GM19455 (cell line): ENCODE measurements at regions not wholly inside any gene's neighbourhood (a gene's known extent, or its start where the extent isn't known, plus 50 kb on each side); places are given as distances from the start of the nearest gene placed in this dataset.

Source experiments
- ATAC-seq: cut with Tn5 transposase; IDR thresholded peaks from one replicate; pipeline ENCODE4 v1.9.1; 2021; ENCODE audit not compliant: unreplicated experiment

DNA sequence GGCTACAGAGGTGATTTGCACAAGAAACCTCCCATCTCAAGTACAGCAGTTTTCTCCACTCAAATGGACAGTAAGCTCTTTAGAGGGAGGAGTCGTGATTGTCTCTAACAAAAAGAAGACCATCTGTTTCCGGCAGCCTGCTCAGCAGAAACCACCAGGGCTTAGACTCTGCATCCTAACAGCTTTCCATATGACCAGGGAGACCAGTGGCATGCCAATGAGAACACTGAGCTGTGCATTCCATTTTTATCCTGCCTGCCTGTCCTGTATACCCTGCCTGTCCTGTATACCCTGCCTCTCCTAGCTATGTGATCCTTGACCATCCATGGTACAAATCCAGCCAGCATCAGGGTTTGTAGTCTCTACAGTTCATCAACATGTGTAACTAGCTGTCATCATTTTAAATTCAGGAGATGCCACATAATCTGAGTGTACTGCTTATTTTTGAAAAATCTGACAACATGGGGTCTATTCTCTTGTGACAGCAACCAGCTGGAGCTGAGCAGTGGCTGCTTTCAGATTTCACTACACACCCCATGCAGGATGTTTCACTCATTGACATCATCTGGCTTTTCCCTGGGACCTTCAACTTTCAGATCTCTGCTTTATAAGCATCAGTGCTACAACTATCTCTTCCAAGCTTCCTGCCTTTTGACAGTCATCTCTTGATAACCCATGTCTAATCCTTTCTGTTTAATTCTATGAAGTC, 50.5 kb upstream of the POU2AF2 start:
- ATAC-seq: no peak

DNA sequence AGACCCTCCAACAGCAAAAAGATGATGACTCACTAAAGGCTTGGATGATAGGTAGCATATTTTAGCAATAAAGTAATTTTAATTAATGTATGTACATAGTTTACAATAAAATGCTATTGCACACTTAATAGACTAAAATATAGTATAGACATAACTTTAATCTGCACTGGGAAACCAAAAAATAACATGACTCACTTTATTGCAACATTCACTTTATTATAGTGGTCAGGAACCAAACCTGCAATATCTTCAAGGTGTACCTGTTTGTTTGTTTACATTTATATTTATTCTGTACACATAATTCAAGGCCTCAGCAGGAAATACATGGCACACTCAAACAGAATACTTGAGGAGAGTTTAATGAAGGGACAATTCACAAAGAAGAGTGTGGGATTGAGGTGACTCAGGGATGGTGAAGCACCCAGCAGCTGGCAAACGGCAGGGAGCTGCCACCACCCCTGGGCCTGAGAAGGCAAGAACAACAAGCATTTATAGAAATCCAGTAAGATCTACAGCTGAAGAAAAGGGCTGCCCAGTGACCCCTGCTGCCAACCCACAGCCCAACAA, 51.5 kb upstream of the POU2AF2 start:
- ATAC-seq: no peak

DNA sequence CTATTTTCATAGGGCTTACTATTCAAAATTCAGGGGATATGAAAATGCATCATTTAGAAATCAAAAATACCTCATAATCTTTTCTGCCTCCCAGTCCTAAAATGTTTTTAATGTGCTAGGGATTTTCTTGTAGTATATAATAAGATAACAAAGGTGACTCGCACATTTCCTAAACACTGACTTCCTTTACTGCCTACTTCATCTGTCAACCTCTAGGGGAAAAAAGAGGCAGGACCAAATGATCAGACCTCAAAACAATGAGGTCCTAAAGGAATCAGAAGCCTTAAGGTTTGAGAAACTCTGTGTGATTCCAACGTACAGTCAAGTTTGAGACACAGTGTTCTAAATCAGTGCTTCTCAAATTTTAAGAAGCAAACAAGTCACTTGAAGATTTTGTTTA, 56.1 kb upstream of the POU2AF2 start:
- no peak for ATAC-seq

DNA sequence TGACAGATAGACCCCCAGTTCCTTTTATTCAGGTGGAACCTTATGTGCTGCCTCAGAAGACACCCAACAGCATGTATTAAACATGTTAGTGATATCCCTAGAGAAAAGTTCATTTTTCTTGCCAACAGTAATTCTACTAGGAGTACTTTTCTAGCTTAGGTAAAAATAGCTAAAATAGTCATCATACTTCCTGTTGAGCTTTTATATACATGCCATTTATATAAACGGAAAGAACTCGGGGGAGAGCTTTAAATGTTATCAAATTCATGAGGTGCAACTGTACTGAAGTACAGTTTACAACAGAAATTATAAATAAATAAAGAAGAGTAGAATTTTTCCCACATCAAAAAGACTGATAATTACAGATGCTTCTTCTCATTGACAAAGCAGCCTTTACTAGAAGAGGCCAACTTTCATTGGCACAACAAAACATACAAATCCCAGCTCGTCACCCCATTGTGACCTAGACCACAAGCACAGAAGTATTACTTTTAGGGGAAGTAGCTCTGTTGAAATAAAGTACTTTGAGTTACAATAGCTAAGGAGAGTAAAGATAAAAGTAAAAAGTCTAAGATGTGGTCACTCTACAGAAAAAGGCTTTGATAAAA, 59.1 kb upstream of the POU2AF2 start:
- ATAC-seq: no peak

DNA sequence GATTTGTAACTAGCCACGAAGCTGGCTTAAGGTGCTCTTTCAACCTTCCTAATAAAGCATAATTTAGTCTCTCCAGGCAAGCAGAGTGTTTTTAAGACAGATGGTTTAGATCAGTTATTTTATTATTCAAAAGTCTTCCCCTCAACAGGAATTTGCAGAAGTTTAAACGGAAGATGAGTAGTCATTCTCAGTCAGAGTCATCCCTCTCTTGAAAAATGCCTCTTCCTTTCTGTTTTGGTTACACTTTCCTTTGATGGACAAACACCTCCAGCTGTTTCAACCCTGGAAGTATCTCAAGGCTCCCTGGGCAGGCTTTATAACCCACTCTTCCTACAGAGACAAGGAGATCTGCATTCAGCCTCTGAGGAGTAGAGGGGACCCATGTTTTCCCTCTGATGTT, 60.3 kb upstream of the POU2AF2 start:
- ATAC-seq: no peak

DNA sequence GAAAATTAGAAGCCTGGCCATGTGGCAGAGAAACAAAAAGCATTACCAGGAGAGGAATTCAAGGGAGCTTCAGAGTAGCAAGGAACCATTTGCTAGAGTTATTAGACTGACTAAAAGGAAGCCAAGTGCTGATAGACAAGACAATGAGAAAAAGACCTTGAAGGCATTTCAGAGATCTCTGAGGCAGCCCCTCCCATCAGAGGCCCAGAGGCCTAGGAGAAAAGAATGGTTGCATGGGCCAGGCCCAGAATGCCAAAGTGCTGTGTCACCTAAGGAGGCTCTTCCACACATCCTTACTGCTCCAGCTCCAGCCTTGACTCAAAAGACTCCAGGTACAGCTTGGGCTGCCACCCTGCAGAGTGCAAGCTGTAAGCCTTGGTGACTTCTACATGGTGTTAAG, 61.8 kb upstream of the POU2AF2 start:
- no peak for ATAC-seq

DNA sequence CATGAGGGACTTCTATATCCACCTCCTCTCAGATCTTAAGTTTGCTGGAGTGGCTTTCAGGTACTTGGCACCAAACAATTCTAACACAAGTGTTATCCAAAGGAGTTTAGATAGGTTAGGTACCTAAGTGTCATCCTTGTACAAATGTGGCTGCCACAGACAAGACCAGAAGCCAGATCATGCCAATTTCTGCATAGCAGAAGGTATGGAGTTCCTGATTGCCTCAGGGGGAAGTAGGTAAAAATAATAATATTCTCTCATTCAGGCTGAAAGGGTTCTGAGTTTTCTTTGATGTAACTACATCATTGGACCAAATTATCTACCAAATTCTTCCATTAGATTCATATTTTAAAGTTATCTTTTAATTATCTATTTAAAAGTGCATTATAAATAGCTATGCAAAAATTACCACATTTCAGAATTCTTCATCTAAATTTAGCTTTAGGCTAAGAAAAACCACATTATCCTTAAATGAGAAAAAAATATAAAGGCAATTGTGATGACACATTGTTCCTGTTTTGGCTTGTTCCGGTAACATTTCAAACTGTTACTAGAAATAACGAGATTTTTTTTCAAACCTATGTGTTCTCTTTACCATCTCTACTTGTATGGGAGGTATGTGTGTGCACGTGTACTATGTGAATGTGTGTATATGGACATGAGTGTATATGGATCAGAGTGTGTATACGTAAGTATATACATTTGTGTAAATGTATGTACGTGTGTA, 66.2 kb upstream of the POU2AF2 start:
- ATAC-seq: no peak

DNA sequence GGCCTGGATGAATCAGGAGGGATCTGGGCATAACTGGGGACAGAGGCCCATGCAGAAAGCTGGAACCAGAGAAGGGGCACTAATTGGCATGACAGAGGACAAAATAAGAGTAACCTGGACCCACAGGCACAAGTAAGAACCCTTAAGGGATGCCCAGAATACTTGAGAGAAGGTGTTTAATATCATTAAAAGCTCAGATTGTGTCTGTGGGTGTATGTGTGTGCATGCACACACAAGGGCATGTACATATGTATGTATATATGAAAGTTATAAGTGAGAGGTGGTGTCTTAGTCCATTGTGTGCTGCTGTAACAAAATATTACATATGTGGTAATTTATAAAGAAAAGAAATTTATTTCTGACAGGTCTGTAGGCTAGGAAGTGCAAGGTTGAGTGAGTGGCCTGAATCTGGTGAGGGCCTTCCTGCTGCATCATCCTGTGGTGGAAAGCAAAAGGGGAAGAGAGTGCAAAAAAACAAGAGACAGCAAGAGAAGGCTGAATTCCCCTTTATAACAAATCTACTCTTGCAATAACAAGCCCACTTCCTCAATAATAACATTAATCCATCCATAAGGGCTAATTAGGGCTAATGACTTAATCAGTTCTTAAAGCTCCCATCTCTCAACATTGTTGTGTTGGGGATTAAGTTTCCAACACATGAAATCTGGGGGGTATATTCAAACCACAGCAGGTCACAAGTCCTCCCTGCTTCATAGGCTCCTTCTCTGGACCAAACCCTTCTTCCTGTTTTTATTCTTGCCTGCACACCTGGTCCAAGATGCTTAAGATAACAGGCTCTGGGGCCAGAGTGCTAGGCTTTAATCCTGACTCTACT, 68.3 kb upstream of the POU2AF2 start:
- peak; percentile 73 for ATAC-seq

DNA sequence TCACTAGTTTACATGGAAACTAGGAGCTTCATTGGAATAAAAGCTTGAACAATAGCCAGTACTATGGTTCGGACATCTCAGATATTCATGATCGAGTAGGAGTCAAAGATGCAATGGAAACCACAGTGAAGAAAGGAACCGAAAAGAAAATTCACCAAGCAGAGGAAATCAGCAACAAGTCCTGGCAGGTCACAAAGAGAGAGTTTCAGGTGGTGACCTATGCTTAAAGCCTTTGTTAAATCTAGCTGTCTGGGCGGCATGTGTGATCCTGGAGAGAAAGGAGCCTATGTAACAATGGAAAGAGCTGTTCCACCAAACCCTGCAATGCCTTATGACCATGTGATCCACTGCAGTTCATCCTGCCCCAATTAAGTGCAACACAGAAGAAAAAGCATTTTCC, 68.9 kb upstream of the POU2AF2 start:
- peak; percentile 48 for ATAC-seq

DNA sequence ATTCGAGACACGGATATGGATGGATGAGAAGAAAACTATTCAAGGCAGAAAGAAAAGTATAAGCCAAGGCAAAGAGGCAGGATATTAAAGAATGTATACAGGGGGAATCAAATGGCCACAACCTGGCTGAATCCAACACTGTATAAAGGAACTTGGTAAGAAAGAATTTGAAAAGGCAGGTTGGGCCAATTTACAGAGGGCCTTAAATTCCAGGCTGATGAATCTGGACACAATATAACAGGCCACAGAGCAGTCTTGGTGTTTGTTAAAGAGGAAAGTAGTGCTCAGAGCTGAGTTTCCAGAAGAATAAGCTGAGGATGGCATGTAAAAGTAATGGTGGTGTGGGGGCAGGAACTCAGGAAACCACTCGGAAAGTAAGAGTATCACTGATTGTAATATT, 72.3 kb upstream of the POU2AF2 start:
- ATAC-seq: no peak

DNA sequence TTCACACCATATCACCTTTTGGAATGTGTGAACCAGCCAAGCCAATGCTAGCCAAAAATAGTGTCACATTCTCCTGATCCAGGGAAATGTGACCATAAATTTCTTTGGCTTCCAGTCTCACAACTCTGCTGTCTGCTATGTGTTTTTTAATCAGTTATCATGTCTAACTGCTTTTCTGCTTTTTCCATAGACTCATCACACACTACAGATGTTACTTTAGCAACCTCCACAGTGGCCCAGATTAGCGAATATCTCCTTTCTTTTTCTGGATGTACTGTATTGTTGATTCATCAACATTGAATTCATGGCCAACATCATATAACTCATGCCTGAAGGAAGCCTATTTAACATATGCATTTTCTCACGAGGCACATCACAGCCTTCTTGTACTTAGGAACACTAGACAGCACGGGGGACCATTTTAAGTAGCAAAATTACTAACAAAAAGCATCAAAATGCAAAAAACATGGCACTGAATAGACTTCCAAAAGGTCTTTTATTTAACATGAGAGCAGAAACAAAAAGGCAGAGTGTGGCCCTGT, 73.1 kb upstream of the POU2AF2 start:
- ATAC-seq: no peak

DNA sequence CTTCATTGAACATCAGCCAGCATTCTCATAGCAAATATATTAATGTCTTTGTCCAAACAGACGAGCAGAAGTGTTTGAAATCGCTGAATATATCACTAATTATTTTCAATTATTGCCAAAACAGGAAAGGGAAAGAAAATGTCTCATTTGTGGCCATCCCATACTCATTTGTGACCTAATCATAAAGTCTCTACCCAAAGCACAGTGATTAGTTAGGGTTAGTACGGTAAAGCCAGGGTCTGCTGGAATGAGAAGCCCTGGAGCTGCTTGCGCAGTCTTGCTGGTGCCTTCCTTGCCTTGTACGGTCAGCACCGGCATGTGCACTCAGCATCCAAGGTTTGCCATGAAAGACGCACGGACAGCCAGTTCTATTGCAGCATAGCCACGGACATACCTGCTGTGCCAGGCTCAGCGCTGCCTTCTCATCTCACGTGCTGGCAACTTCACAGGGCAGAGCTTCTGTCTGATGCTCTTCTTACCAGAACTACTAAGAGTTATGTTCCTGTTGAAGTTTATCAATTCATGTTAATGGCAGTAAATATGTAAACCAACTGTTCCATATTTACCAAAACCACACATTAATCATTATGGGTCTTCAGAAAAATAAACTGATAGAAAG, 74.7 kb upstream of the POU2AF2 start:
- no peak for ATAC-seq

DNA sequence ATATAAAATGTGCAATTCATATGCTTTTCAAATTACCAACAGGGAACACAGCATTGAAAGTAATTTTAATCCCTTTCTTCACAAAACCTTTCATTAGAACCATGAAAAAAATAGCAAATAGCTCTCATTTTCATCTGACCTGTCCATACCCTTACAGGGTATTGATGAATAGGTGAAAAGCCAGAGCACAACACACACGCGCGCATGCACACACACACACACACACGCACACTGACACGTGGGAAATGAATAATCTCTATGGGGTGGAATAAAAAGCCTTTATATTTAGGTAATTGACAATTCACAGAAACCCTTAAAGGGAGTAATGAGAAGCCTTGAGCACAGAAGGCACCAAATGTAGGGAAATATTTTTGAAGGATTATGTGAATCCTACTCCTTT, 76.2 kb upstream of the POU2AF2 start:
- ATAC-seq: no peak

DNA sequence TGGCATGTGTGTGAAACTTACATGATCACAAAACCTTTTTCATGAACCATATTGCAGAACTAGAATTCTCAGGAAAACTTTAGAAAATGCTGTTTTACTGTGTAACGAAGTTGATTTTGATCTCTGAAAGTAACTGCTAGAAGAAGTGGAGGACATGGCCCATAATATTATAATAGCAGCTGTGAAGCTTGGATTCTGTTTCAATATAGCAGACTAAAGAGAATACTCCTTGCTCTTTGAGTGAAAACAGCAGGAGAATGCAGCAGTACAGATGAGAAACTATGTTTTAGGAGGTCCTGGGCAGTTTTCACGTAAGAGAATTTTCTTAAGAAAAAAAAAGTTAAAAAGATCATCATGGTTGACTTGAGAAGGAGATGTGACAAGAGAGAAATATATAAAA, 76.7 kb upstream of the POU2AF2 start:
- no peak for ATAC-seq

DNA sequence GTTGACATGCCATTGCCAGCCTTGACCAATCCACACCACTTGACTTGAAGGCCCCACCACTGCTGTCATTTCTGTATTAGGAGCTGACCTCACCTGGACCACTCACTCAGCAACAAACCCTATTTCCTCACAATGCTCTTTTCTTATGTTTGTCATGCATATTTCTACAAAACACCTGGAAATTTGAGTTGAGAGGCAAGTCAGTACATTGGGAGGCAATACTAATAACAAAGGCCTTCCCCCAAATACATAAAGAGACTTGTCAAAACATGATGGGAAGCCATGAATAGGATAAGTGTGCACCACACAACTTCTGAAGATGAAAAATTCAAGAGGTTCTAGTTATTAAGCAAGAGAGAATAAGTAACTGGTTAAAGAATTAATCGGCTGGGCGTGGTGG, 77.9 kb upstream of the POU2AF2 start:
- no peak for ATAC-seq

DNA sequence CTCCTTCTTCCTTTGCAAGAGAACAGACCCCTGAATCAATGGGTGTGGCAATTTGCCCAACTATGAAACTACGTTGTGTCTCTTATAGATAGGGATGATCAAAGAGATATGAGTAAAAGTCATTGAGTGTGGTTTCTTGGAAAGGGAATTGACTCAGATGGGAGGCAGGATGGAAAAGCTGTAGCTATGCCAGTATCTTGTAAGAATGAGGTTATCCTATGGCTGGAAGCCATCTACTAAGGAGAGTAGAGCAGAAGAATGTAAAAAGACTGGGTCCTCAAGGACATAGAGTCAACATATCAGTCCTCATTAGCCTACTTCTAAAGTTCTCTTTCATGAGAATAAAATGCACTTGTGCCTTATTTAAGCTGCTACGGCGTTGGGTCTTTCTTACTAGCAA, 78.9 kb upstream of the POU2AF2 start:
- no peak for ATAC-seq

DNA sequence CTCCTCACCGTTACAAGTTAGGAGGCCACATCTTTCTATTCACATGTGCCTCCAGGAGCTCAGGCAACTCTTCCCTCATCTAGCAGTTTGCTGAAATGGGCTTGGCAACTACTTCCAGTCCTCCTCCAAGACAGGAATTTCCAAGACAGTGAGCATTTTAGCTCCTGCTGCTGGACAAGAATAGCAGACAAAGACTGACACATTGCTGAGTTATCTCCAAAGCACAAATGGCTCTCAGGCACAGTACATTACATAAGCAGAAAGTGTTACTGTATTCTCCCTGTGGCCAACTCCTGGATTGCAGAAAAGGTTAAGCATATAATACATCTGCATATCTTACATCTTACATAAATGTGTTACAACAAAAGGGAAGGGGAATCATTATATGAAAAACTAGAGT, 83.2 kb upstream of the POU2AF2 start:
- no peak for ATAC-seq

DNA sequence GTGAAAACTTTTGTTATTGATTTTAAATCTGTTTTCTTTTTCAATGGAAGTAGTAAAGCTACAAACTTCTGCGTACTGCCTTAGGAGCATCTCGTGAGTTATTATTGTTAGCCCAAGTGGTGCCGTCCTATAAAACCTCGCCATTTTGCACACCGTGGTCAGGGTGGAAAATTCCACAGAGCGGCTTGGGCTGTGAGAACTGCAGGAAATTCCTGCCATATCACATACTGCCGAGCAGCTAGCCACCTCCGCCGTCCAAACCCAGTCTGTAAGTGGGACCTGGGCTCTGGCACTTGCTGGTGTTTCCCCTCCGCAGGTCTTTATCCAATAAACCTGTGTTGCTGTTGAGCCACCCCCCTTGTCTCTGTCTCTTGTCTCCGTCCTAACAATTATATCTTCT, 88.0 kb upstream of the POU2AF2 start:
- ATAC-seq: no peak

DNA sequence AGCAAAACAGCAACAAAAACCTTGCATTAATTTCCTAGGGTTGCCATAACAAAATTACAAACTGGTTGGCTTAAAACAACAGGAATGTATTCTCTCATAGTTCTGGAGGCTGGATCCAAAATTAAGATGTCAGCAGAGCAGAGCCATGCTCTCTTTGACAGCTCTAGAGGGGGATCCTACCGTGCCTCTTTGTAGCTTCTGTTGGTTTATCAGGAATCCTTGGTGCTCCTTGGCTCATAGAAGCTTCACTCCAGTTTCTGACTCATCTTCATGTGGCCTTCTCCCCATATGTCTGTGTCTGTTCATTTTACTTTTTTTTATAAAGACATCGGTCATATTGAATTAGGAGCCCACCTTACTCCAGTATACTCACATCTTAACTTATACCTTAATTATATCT, 90.5 kb upstream of the POU2AF2 start:
- ATAC-seq: no peak

DNA sequence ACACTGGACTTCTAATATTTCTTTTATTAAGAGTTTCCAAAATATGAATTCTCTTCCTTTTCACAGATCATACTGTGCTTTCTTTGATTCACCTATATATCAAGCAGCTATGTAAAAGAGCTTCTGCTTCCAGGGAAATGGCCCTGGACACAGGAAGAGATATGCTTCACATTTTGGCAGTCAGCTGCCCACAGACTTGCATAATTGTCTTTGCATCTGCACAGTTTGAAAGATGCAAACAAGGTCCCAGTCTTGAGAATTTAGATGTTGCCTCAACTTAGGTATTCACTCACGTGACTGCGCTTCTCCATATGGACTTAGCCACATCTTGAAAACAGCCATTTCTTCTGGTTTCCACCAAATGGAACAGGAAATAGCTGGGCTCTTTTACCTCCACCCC, 92.3 kb upstream of the POU2AF2 start:
- no peak for ATAC-seq

DNA sequence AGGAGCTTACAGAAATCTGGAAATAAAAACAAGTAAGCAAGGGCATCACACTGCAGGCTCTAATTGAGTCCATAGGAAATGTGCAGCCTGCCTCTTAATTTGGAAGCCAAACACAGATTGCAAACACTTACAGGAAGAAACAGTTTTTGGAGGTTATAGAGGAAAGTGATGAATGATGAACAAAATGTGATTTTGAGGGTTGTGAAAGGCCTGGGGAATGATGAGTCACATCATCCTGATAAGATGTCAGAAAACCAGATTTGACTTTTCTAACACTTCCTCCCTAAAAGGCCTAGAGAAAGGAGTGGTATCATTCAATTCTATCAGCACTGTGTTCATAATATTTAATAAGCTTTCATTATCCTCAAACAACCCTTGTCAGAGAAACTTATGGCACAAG, 96.6 kb upstream of the POU2AF2 start:
- no peak for ATAC-seq
